ENCODE measurements at regions not wholly inside any gene's neighbourhood (a gene's known extent, or its start where the extent isn't known, plus 50 kb on each side); places are given as distances from the start of the nearest gene placed in this dataset.

DNA sequence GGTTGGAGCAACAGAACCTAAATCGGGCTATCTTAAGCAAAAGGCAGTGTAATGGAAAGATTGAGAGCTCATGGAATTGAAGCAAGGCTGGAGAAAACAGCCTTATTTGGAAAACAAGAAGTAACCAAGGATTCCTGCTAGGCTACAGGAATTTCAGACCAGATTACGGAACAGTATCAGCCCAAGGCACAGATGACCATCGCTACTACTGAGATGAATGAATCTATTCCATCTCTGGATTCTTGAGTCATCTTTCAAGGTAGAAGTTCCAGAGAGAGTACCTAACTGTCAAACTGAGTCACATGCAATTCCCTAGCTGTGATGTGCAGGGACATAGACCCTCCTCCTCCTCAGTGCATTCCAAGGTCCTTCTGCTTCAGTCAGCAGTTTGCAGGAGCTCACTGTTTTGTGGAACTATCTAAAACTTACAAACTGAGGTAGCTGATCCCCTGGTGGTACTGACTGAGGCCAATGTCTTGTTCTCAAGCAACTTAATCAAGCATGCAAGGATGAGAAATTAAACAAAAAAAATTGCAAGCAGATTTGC is 62.0 kb upstream of the SMLR1 start:
- CTCF ChIA-PET, result no interaction called here
- H4K20me1 ChIP-seq (ENCODE audit: insufficient read depth), result no peaks in the 10 kb centered on the region

DNA sequence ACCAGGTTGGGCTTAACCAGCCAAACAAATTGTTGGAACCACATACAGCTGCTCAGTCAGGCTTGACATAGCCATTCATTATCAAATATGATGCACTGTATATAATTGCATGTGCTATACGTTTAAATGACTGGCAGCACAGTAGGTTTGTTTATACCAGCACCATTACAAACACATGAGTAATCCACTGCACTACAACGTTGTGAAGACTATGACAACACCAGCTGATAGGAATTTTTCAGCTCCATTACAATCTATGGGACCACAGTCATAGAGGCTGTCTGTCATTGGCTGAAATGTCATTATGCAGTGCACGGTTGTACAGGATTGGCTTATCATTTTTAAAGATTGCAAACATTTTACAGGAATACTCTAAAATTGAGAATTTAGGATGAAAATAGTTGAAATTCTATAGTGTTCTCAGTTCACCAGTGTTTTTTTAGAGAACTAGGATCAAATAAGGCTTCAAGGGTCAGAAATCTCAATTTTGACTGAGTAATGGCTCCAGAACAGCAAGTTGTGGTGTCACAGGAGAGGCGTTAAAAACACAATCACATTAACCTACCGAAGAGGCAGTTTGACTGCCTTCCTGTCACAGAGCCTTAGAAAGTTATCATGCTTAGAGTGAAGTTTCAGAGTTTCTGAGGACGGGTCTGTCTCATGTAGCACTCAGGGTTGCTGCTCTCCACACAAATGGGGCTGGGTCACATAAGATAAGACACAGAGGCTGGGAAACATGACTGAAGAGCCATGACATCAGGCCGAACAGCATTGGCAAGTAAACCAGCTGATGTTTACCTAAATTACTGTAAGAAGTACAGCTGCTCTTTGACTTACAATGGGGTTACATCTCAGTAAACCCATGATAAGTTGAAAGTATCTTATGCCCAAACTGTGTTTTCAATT is 60.7 kb upstream of the SMLR1 start:
- H2AFZ ChIP-seq, result no peak overlapping the region
- TF ChIP-seq EZH2 (IDR thresholded peaks at IDR 0.05; ENCODE audit: low read depth), result no peak
- TF ChIP-seq, protein P1, sequence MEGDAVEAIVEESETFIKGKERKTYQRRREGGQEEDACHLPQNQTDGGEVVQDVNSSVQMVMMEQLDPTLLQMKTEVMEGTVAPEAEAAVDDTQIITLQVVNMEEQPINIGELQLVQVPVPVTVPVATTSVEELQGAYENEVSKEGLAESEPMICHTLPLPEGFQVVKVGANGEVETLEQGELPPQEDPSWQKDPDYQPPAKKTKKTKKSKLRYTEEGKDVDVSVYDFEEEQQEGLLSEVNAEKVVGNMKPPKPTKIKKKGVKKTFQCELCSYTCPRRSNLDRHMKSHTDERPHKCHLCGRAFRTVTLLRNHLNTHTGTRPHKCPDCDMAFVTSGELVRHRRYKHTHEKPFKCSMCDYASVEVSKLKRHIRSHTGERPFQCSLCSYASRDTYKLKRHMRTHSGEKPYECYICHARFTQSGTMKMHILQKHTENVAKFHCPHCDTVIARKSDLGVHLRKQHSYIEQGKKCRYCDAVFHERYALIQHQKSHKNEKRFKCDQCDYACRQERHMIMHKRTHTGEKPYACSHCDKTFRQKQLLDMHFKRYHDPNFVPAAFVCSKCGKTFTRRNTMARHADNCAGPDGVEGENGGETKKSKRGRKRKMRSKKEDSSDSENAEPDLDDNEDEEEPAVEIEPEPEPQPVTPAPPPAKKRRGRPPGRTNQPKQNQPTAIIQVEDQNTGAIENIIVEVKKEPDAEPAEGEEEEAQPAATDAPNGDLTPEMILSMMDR (conservative IDR thresholded peaks at IDR 0.05), result no peak
- BruUV-seq (replicated peaks), result no TSS peak
- no peaks in the 10 kb centered on the region for H3K9me2 ChIP-seq (ENCODE audit: insufficient read depth)
- POLR2A ChIA-PET (ENCODE audit: unreplicated experiment), result no interaction called here
- no peak overlapping the region for H3K4me2 ChIP-seq
- no peaks in the 10 kb centered on the region for H3K36me3 ChIP-seq (ENCODE audit: low read depth)
- intact Hi-C loops (cut with micrococcal nuclease; ENCODE audit: unreplicated experiment), result loop anchor here (10.0 kb wide), 1 partner anchor 442 kb away; no protein-coding TSS in a partner anchor
- H3K9me3 ChIP-seq (ENCODE audit: insufficient read depth, low read depth), result no peaks in the 10 kb centered on the region
- H3K4me1 ChIP-seq (replicated peaks; ENCODE audit: insufficient read depth), result no peaks in the 10 kb centered on the region
- no peak overlapping the region for H3K27ac ChIP-seq
- DNase-seq, result no peak
- H4K20me1 ChIP-seq (ENCODE audit: insufficient read depth), result no peaks in the 10 kb centered on the region
- no peak overlapping the region for H3K4me3 ChIP-seq
- H3K79me2 ChIP-seq (ENCODE audit: low read depth), result no peaks in the 10 kb centered on the region
- H3F3A ChIP-seq (ENCODE audit: insufficient read depth, low read depth), result no peaks in the 10 kb centered on the region
- CTCF ChIA-PET, result no interaction called here
- no peaks in the 10 kb centered on the region for H3K27me3 ChIP-seq (ENCODE audit: insufficient read depth, low read depth)

More for the DNA sequence above, 62.0 kb upstream of the SMLR1 start:
- H3K4me1 ChIP-seq (replicated peaks; ENCODE audit: insufficient read depth), result no peaks in the 10 kb centered on the region
- no peaks in the 10 kb centered on the region for H3K9me2 ChIP-seq (ENCODE audit: insufficient read depth)
- DNase-seq, result no peak
- H3K27ac ChIP-seq, result no peak overlapping the region
- TF ChIP-seq, protein P1 (conservative IDR thresholded peaks at IDR 0.05), result no peak
- no peak for TF ChIP-seq EZH2 (IDR thresholded peaks at IDR 0.05; ENCODE audit: low read depth)
- H3K79me2 ChIP-seq (ENCODE audit: low read depth), result no peaks in the 10 kb centered on the region
- H2AFZ ChIP-seq, result no peak overlapping the region
- no peak overlapping the region for H3K4me3 ChIP-seq
- H3K36me3 ChIP-seq (ENCODE audit: low read depth), result no peaks in the 10 kb centered on the region
- H3K27me3 ChIP-seq (ENCODE audit: insufficient read depth, low read depth), result no peaks in the 10 kb centered on the region
- BruUV-seq (replicated peaks), result no TSS peak
- intact Hi-C loops (cut with micrococcal nuclease; ENCODE audit: unreplicated experiment), result loop anchor here (10.0 kb wide), 1 partner anchor 440 kb away; no protein-coding TSS in a partner anchor
- H3K4me2 ChIP-seq, result no peak overlapping the region
- no peaks in the 10 kb centered on the region for H3K9me3 ChIP-seq (ENCODE audit: insufficient read depth, low read depth)
- POLR2A ChIA-PET (ENCODE audit: unreplicated experiment), result no interaction called here
- H3F3A ChIP-seq (ENCODE audit: insufficient read depth, low read depth), result no peaks in the 10 kb centered on the region

DNA sequence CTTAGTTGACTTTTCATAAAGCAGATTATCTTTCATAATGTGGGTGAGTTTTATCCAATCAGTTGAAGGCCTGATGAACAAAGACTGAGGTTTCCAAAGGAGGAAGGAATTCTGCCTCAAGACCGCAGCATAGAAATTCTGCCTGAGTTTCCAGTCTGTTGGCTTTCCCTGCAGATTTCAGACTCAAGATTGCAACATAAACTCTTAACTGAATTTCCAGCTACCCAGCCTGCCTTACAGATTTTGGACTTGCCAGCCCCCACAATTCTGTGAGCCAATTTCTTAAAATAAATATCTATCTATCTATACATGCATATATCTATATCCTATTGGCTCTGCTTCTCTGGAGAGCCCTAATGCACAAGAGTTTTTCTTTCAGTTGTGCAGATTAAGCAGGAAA is 57.3 kb upstream of the SMLR1 start:
- H3K4me1 ChIP-seq (replicated peaks; ENCODE audit: insufficient read depth), result no peaks in the 10 kb centered on the region
- intact Hi-C loops (cut with micrococcal nuclease; ENCODE audit: unreplicated experiment), result loop anchor here (10.0 kb wide), 1 partner anchor 445 kb away; no protein-coding TSS in a partner anchor
- H3K9me3 ChIP-seq (ENCODE audit: insufficient read depth, low read depth), result no peaks in the 10 kb centered on the region
- no peak overlapping the region for H3K27ac ChIP-seq
- ChIA-PET POLR2A (ENCODE audit: unreplicated experiment) (no interaction called here), CTCF (no interaction called here)
- no peak overlapping the region for H3K4me2 ChIP-seq
- TF ChIP-seq EZH2 (IDR thresholded peaks at IDR 0.05; ENCODE audit: low read depth), result no peak
- TF ChIP-seq, protein P1 (conservative IDR thresholded peaks at IDR 0.05), result no peak
- no peaks in the 10 kb centered on the region for H3K9me2 ChIP-seq (ENCODE audit: insufficient read depth)
- no peaks in the 10 kb centered on the region for H3K79me2 ChIP-seq (ENCODE audit: low read depth)
- no peak overlapping the region for H2AFZ ChIP-seq
- DNase-seq, result no peak
- no TSS peak for BruUV-seq (replicated peaks)
- H3K27me3 ChIP-seq (ENCODE audit: insufficient read depth, low read depth), result no peaks in the 10 kb centered on the region
- H3F3A ChIP-seq (ENCODE audit: insufficient read depth, low read depth), result no peaks in the 10 kb centered on the region
- H4K20me1 ChIP-seq (ENCODE audit: insufficient read depth), result no peaks in the 10 kb centered on the region
- H3K36me3 ChIP-seq (ENCODE audit: low read depth), result no peaks in the 10 kb centered on the region
- no peak overlapping the region for H3K4me3 ChIP-seq

Data from PC-9 (cell line).